Activated naive CD4-positive, alpha-beta T cell treated with anti-CD3 and anti-CD28 coated beads, Interleukin-2, amount 50 U/mL, for 72 hours (primary cell): ENCODE measurements at regions not wholly inside any gene's neighbourhood (a gene's known extent, or its start where the extent isn't known, plus 50 kb on each side); places are given as distances from the start of the nearest gene placed in this dataset.

Source experiments
- ATAC-seq, 2 donors: fragments of 150-1000 bp; cut with Tn5 transposase; 2 replicates each; pipeline ENCODE4 v1.10.0; 2021; ENCODE audit warnings: mild to moderate bottlenecking in 2 of 2, moderate library complexity in 2 of 2
- DNase-seq, 2 donors: peaks; one replicate each; pipeline ENCODE4 v3.0.0; 2021 to 2022; ENCODE audit warnings: low spot score in 2 of 2
- H3K27ac Mint-ChIP-seq, 2 donors: one replicate each; pipeline ENCODE4 v1.8.0; 2022; ENCODE audit warnings: mild to moderate bottlenecking in 2 of 2, mixed read lengths in 2 of 2
- H3K36me3 Mint-ChIP-seq, 2 donors: one replicate each; pipeline ENCODE4 v1.8.0; 2022; ENCODE audit warnings: mixed read lengths in 2 of 2
- H3K9me3 Mint-ChIP-seq, 2 donors: one replicate each; pipeline ENCODE4 v1.8.0; 2022; ENCODE audit warnings: mixed read lengths in 2 of 2

- DNase-seq = no peak
- ATAC-seq = no peak
- Mint-ChIP-seq H3K36me3 (no peaks in the 10 kb centered on the region), H3K9me3 (no peaks in the 10 kb centered on the region), H3K27ac (no peak overlapping the region)
Measured at GRCh38 chr10:130571674-130572073, 435.5 kb downstream of the GLRX3 start.

DNA sequence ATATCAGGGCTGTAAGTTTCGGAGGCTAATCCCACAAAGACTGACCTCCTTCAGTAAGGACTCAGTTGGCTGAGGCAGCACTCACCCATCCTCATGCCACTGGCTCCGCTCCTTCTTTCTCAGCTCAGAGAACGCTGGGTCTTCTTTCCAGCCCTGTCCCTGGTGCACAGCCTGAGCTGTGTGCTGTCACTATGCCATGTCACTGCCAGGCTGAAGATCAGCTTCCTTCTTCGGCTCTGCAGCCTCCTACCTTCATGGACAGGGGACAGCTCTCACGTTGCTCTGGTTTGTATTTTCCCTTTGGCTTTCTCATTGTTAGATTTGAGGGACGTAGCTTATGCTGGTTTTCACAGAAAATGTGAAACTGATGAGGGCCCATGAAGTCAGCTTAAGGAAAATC lies 437.3 kb downstream of the GLRX3 start:
- ATAC-seq (no peak), DNase-seq (no peak)
- no peaks in the 10 kb centered on the region for H3K36me3 Mint-ChIP-seq
- H3K27ac Mint-ChIP-seq = peak overlapping the region in 1 of 2 donors; percentile 44
- no peaks in the 10 kb centered on the region for H3K9me3 Mint-ChIP-seq

DNA sequence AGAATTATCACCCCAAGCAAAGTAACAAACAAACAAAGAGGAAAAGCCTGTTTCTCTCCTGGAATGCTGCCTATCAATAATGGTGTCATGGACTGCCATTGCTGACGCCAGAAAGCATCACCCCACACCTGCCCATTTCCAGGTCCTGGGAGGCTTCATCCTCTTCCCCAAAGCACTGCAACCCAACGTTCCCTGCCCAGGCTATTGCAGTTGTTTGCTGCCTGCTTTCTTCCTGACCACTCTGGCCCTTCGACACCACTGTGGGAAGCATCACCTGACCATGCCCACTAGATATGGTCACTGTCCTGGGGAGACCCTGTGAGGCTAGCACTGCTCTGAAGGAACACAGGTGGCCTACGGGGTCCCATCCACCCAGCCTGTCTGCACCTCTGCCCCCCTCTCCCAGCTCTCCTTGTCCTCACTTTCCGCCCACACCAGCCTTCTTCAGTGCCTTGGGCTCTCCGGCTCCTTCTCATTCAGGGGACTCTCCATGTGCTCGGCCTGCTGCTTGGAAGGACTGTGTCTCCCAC lies 439.6 kb downstream of the GLRX3 start:
- H3K27ac Mint-ChIP-seq = no peak overlapping the region
- DNase-seq (no peak), ATAC-seq (no peak)

GRCh38 chr10:130576427-130576826 lies 440.2 kb downstream of the GLRX3 start:
- Mint-ChIP-seq H3K9me3 (no peaks in the 10 kb centered on the region), H3K27ac (no peak overlapping the region), H3K36me3 (no peaks in the 10 kb centered on the region)
- no peak for ATAC-seq
- no peak for DNase-seq

More for the DNA sequence above, 439.6 kb downstream of the GLRX3 start:
- Mint-ChIP-seq H3K9me3 (no peaks in the 10 kb centered on the region), H3K36me3 (no peaks in the 10 kb centered on the region)

- no peaks in the 10 kb centered on the region for H3K36me3 Mint-ChIP-seq
- H3K9me3 Mint-ChIP-seq = no peaks in the 10 kb centered on the region
- H3K27ac Mint-ChIP-seq = no peak overlapping the region
- DNase-seq = no peak
- no peak for ATAC-seq
Measured at GRCh38 chr10:130577039-130577438, 440.8 kb downstream of the GLRX3 start.

- H3K36me3 Mint-ChIP-seq = no peaks in the 10 kb centered on the region
- ATAC-seq = no peak
- no peaks in the 10 kb centered on the region for H3K9me3 Mint-ChIP-seq
Measured at GRCh38 chr10:130578532-130579289, 442.5 kb downstream of the GLRX3 start.

DNA sequence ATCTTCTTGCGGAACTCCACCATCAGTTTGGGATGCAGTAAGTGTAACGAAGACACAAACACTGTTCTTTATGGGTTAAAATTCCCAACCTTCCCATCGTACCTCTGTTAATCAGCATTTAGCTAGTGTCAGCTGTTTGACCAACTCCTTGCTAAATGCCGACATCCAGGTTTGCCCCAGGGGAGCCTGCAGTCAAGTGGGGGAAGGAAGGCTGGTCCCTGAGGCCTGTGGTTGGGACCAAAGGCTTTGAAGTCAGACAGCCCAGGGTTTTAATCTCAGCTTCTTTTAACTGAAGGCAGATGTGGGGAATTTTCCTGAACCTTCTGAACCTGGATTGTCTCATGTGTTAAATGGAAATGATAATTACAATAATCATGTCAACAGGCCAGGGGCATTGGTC lies 443.7 kb downstream of the GLRX3 start:
- Mint-ChIP-seq H3K27ac (no peak overlapping the region), H3K36me3 (no peaks in the 10 kb centered on the region), H3K9me3 (no peaks in the 10 kb centered on the region)
- no peak for DNase-seq
- ATAC-seq = no peak

More at GRCh38 chr10:130578532-130579289, 442.5 kb downstream of the GLRX3 start:
- no peak for DNase-seq
- no peak overlapping the region for H3K27ac Mint-ChIP-seq

DNA sequence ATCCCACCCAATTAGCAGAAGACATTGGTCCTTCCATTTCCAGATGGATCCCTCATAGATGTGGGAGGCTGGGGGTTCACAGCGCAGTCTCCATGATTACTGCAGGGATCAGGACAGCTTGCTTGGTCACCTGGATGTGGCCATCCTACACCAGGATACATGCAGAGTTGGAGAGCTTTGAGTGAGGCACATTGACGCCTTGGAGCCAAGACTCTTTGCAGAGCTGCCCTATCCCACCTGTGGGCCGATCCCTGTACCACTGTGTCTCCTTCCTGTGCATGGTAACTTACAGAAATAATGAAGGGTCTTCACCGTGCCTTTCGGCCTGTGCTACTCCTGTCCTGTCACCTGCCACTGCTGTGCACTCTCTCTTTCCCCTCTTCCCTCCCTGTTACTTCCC lies 444.8 kb downstream of the GLRX3 start:
- Mint-ChIP-seq H3K27ac (no peak overlapping the region), H3K9me3 (no peaks in the 10 kb centered on the region), H3K36me3 (no peaks in the 10 kb centered on the region)
- no peak for DNase-seq
- no peak for ATAC-seq

GRCh38 chr10:130587718-130588117 lies 451.5 kb downstream of the GLRX3 start:
- Mint-ChIP-seq H3K36me3 (no peaks in the 10 kb centered on the region), H3K27ac (no peak overlapping the region), H3K9me3 (peaks cover 0 to 4% of the 10 kb centered on the region in 2 donors)
- ATAC-seq = no peak
- DNase-seq = no peak

DNA sequence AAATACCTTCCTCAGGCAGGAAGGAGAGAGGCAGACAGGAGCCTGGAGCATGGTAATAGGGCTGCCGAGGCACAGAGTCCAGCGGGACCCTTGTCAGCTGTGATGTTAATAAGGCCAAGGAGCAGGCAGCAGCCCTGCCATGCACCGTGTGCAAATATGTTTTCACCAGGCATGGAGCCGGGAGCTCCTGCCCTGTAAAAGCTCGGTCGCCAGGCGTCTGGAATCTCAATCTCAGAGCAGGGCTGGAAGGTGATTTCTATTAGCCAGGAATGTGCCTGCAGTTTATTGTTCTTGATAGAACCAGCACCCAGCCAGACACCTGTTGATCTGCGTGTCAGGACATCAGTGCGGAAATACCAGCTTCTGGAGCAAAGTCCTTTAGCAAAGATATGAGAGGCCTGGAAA lies 469.8 kb downstream of the GLRX3 start:
- Mint-ChIP-seq H3K36me3 (no peaks in the 10 kb centered on the region), H3K27ac (no peak overlapping the region), H3K9me3 (no peaks in the 10 kb centered on the region)
- no peak for ATAC-seq
- no peak for DNase-seq

GRCh38 chr10:130607366-130607765 lies 471.2 kb downstream of the GLRX3 start:
- H3K9me3 Mint-ChIP-seq = peaks cover 0 to 5% of the 10 kb centered on the region in 2 donors
- ATAC-seq (no peak), DNase-seq (no peak)
- no peaks in the 10 kb centered on the region for H3K36me3 Mint-ChIP-seq
- no peak overlapping the region for H3K27ac Mint-ChIP-seq

DNA sequence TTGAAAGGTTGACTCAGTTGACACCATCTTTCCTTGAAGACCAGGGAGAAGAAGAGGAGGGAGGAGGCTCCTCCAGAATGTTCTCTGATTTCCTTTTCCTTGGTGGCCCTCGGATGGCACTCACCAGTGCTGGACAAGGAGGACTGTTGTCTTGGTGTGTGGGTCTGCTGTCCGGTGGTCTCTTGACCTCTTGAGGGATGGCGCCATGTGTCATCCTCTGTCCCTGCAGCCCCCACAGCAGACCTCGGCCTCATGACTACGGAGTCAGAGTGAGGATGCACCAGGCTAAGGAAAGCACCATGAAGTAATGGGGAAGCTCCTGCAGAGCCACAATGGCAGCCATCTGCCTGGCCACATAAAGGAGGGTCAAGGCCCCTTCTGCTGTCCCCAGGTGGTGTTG lies 475.0 kb downstream of the GLRX3 start:
- ATAC-seq (no peak), DNase-seq (no peak)
- Mint-ChIP-seq H3K27ac (no peak overlapping the region), H3K36me3 (peaks cover 0 to 6% of the 10 kb centered on the region in 2 donors), H3K9me3 (peaks cover 5 to 13% of the 10 kb centered on the region in 2 donors)

GRCh38 chr10:130615457-130615856 lies 479.3 kb downstream of the GLRX3 start:
- Mint-ChIP-seq H3K36me3 (peaks cover 0 to 6% of the 10 kb centered on the region in 2 donors), H3K27ac (no peak overlapping the region), H3K9me3 (peaks cover 5 to 13% of the 10 kb centered on the region in 2 donors)
- ATAC-seq (no peak), DNase-seq (no peak)

- ATAC-seq = no peak
- H3K27ac Mint-ChIP-seq = no peak overlapping the region
Measured at GRCh38 chr10:130617985-130618384, 481.8 kb downstream of the GLRX3 start.

GRCh38 chr10:130618647-130619046 lies 482.5 kb downstream of the GLRX3 start:
- Mint-ChIP-seq H3K36me3 (no peaks in the 10 kb centered on the region), H3K27ac (no peak overlapping the region), H3K9me3 (peaks cover 0 to 1% of the 10 kb centered on the region in 2 donors)
- no peak for DNase-seq
- ATAC-seq = no peak

More at GRCh38 chr10:130617985-130618384, 481.8 kb downstream of the GLRX3 start:
- DNase-seq = no peak
- Mint-ChIP-seq H3K9me3 (peaks cover under 1 to 4% of the 10 kb centered on the region in 2 donors), H3K36me3 (peaks cover 0 to 2% of the 10 kb centered on the region in 2 donors)

- Mint-ChIP-seq H3K36me3 (no peaks in the 10 kb centered on the region), H3K27ac (no peak overlapping the region), H3K9me3 (peaks cover 3 to 5% of the 10 kb centered on the region in 2 donors)
- no peak for DNase-seq
- no peak for ATAC-seq
Measured at GRCh38 chr10:130621231-130621775, 485.1 kb downstream of the GLRX3 start.

DNA sequence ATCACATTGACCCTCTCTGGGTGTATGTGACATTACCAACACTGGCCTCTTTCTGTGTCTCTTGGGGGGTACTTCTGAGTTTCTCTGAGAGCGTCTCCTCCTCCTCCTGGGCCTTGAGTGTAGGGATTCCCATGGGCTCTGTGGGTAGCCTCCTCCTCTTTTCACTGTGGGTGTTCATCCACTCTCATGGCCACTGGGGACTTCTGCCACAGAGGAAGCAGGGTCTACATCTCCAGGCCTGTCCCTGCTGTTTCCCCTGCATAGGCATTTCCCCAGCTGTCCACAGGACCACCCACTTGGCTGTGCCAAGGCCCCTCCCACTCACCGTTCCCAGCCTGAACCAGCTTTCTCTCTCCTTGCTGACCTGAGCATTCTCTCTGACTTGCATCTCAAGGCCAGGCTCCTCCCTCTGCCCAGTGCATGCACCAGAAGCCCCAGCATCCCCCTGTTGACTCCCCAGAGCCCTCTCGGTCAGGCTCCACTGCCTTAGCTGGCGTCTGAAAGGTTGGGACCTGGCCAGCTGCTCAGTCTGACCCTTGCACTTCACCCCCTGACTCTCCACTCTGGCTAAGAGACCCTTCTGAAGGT lies 487.6 kb downstream of the GLRX3 start:
- ATAC-seq (no peak), DNase-seq (no peak)
- H3K36me3 Mint-ChIP-seq = no peaks in the 10 kb centered on the region
- H3K27ac Mint-ChIP-seq = peak overlapping the region in 1 of 2 donors; percentile 81
- H3K9me3 Mint-ChIP-seq = peaks cover 3 to 5% of the 10 kb centered on the region in 2 donors
